ENCODE measurements at regions not wholly inside any gene's neighbourhood (a gene's known extent, or its start where the extent isn't known, plus 50 kb on each side); places are given as distances from the start of the nearest gene placed in this dataset.

DNA sequence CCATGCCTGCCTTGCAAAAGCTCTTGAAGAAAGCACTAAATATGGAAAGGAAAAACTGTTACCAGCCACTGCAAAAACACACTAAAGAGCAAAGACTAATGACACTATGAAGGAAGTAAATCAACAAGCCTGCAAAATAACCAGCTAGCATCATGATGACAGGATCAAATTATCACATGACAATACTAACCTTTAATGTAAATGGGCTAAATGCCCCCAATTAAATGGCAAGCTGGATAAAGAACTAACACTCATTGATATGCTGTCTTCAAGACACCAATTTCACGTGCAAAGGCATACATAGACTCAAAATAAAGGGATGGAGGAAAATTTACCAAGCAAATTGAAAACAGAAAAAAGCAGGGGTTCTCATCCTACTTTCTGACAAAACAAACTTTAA is 231.8 kb upstream of the RGMB start:
- TF ChIP-seq, protein P1, sequence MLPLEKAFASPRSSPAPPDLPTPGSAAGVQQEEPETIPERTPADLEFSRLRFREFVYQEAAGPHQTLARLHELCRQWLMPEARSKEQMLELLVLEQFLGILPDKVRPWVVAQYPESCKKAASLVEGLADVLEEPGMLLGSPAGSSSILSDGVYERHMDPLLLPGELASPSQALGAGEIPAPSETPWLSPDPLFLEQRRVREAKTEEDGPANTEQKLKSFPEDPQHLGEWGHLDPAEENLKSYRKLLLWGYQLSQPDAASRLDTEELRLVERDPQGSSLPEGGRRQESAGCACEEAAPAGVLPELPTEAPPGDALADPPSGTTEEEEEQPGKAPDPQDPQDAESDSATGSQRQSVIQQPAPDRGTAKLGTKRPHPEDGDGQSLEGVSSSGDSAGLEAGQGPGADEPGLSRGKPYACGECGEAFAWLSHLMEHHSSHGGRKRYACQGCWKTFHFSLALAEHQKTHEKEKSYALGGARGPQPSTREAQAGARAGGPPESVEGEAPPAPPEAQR (tag by site-specific recombination; IDR thresholded peaks at IDR 0.05), result no peak
- TF ChIP-seq, protein P2, sequence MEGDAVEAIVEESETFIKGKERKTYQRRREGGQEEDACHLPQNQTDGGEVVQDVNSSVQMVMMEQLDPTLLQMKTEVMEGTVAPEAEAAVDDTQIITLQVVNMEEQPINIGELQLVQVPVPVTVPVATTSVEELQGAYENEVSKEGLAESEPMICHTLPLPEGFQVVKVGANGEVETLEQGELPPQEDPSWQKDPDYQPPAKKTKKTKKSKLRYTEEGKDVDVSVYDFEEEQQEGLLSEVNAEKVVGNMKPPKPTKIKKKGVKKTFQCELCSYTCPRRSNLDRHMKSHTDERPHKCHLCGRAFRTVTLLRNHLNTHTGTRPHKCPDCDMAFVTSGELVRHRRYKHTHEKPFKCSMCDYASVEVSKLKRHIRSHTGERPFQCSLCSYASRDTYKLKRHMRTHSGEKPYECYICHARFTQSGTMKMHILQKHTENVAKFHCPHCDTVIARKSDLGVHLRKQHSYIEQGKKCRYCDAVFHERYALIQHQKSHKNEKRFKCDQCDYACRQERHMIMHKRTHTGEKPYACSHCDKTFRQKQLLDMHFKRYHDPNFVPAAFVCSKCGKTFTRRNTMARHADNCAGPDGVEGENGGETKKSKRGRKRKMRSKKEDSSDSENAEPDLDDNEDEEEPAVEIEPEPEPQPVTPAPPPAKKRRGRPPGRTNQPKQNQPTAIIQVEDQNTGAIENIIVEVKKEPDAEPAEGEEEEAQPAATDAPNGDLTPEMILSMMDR (tag by site-specific recombination; IDR thresholded peaks at IDR 0.05), result no peak
- TF ChIP-seq ZNF623 (tag by site-specific recombination; IDR thresholded peaks at IDR 0.05) (no peak), ZNF549 (tag by site-specific recombination; IDR thresholded peaks at IDR 0.05) (no peak), ZNF114 (tag by site-specific recombination; IDR thresholded peaks at IDR 0.05) (no peak)
- TF ChIP-seq, protein P3, sequence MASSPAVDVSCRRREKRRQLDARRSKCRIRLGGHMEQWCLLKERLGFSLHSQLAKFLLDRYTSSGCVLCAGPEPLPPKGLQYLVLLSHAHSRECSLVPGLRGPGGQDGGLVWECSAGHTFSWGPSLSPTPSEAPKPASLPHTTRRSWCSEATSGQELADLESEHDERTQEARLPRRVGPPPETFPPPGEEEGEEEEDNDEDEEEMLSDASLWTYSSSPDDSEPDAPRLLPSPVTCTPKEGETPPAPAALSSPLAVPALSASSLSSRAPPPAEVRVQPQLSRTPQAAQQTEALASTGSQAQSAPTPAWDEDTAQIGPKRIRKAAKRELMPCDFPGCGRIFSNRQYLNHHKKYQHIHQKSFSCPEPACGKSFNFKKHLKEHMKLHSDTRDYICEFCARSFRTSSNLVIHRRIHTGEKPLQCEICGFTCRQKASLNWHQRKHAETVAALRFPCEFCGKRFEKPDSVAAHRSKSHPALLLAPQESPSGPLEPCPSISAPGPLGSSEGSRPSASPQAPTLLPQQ (tag by site-specific recombination; IDR thresholded peaks at IDR 0.05), result no peak
